ENCODE measurements at regions not wholly inside any gene's neighbourhood (a gene's known extent, or its start where the extent isn't known, plus 50 kb on each side); places are given as distances from the start of the nearest gene placed in this dataset.
"Not testable (repeated sequence)": the region's sequence is repeated elsewhere in the genome, so short reads cannot be mapped to it uniquely, and the experiment has no call there.

GRCh38 chr2:238523158-238524110 lies 96.7 kb downstream of the ASB1 start:
- H3K36me3 Mint-ChIP-seq = no peaks in the 10 kb centered on the region
- no peaks in the 10 kb centered on the region for H3K9me3 Mint-ChIP-seq
- H3K4me1 Mint-ChIP-seq = peaks cover 12% of the 10 kb centered on the region
- H3K27me3 Mint-ChIP-seq (ENCODE audit: low read depth) = peaks cover 3% of the 10 kb centered on the region
- peak in 1 of 2 experiments; percentile 46 for DNase-seq (ENCODE audit: low spot score in 2 of 2, unreplicated experiment in 2 of 2)
- no peak overlapping the region for H3K27ac Mint-ChIP-seq
- TF ChIP-seq CTCF (IDR thresholded peaks at IDR 0.05; ENCODE audit: unreplicated experiment) = no peak
- H3K4me3 Mint-ChIP-seq = no peak overlapping the region

GRCh38 chr2:238524426-238524983 lies 97.8 kb downstream of the ASB1 start:
- Mint-ChIP-seq H3K36me3 (no peaks in the 10 kb centered on the region), H3K27ac (no peak overlapping the region), H3K27me3 (ENCODE audit: low read depth) (peaks cover 3% of the 10 kb centered on the region), H3K4me1 (peaks cover 16% of the 10 kb centered on the region), H3K9me3 (no peaks in the 10 kb centered on the region), H3K4me3 (no peak overlapping the region)
- no peak for TF ChIP-seq CTCF (IDR thresholded peaks at IDR 0.05; ENCODE audit: unreplicated experiment)
- no peak for DNase-seq (ENCODE audit: low spot score in 2 of 2, unreplicated experiment in 2 of 2)

- Mint-ChIP-seq H3K36me3 (peaks cover 5% of the 10 kb centered on the region), H3K27me3 (ENCODE audit: low read depth) (peaks cover 3% of the 10 kb centered on the region), H3K4me3 (no peak overlapping the region), H3K27ac (no peak overlapping the region), H3K9me3 (peaks cover 12% of the 10 kb centered on the region), H3K4me1 (peaks cover 16% of the 10 kb centered on the region)
- TF ChIP-seq CTCF (IDR thresholded peaks at IDR 0.05; ENCODE audit: unreplicated experiment) = no peak
- DNase-seq (ENCODE audit: low spot score in 2 of 2, unreplicated experiment in 2 of 2) = no peak
Measured at GRCh38 chr2:238525990-238526389, 99.3 kb downstream of the ASB1 start.

- H3K9me3 Mint-ChIP-seq = peaks cover 26% of the 10 kb centered on the region
- no peak overlapping the region for H3K4me3 Mint-ChIP-seq
- no peak for TF ChIP-seq CTCF (IDR thresholded peaks at IDR 0.05; ENCODE audit: unreplicated experiment)
- peaks cover 16% of the 10 kb centered on the region for H3K4me1 Mint-ChIP-seq
- no peak for DNase-seq (ENCODE audit: low spot score in 2 of 2, unreplicated experiment in 2 of 2)
- H3K27ac Mint-ChIP-seq = peak overlapping the region; percentile 40
- H3K27me3 Mint-ChIP-seq (ENCODE audit: low read depth) = peaks cover 3% of the 10 kb centered on the region
- H3K36me3 Mint-ChIP-seq = peaks cover 18% of the 10 kb centered on the region
Measured at GRCh38 chr2:238527565-238527964, 100.8 kb downstream of the ASB1 start.

GRCh38 chr2:238528953-238529781 lies 102.4 kb downstream of the ASB1 start:
- Mint-ChIP-seq H3K36me3 (peaks cover 18% of the 10 kb centered on the region), H3K27ac (peak overlapping the region; percentile 44), H3K9me3 (peaks cover 29% of the 10 kb centered on the region), H3K4me1 (peaks cover 16% of the 10 kb centered on the region), H3K4me3 (no peak overlapping the region), H3K27me3 (ENCODE audit: low read depth) (peaks cover 3% of the 10 kb centered on the region)
- DNase-seq (ENCODE audit: low spot score in 2 of 2, unreplicated experiment in 2 of 2) = no peak
- TF ChIP-seq CTCF (IDR thresholded peaks at IDR 0.05; ENCODE audit: unreplicated experiment) = no peak

- peaks cover 16% of the 10 kb centered on the region for H3K4me1 Mint-ChIP-seq
- H3K9me3 Mint-ChIP-seq = peaks cover 29% of the 10 kb centered on the region
- not testable (repeated sequence) for H3K27ac Mint-ChIP-seq; H3K27me3 Mint-ChIP-seq (ENCODE audit: low read depth); H3K4me3 Mint-ChIP-seq; DNase-seq (ENCODE audit: low spot score in 2 of 2, unreplicated experiment in 2 of 2)
- H3K36me3 Mint-ChIP-seq = peaks cover 18% of the 10 kb centered on the region
Measured at GRCh38 chr2:238531017-238531645, 104.4 kb downstream of the ASB1 start.

GRCh38 chr2:238543732-238544131 lies 117.0 kb downstream of the ASB1 start:
- not testable (repeated sequence) for H3K4me1 Mint-ChIP-seq; H3K36me3 Mint-ChIP-seq; H3K27me3 Mint-ChIP-seq (ENCODE audit: low read depth); DNase-seq (ENCODE audit: low spot score in 2 of 2, unreplicated experiment in 2 of 2); H3K27ac Mint-ChIP-seq; H3K4me3 Mint-ChIP-seq
- peaks cover 60% of the 10 kb centered on the region for H3K9me3 Mint-ChIP-seq
